ENCODE measurements at regions not wholly inside any gene's neighbourhood (a gene's known extent, or its start where the extent isn't known, plus 50 kb on each side); places are given as distances from the start of the nearest gene placed in this dataset.

GRCh38 chr18:46297124-46297523 lies 192.9 kb downstream of the HAUS1 start:
- no peak overlapping the region for H3K27ac ChIP-seq (ENCODE audit: low read depth, low read length)
- peaks cover 8% of the 10 kb centered on the region for H3K4me1 ChIP-seq (ENCODE audit: insufficient read depth, low read length)
- no peaks in the 10 kb centered on the region for H3K9me3 ChIP-seq (ENCODE audit: insufficient read depth, low read depth, low read length)
- H3K9ac ChIP-seq (ENCODE audit: low read depth, low read length) = no peak overlapping the region
- WGBS = 92% methylated on average over 1 of the region's 1 CpG
- H3K27me3 ChIP-seq (ENCODE audit: insufficient read depth, low read length) = no peaks in the 10 kb centered on the region
- H3K4me3 ChIP-seq (ENCODE audit: low read length) = no peak overlapping the region
- H3K36me3 ChIP-seq (ENCODE audit: insufficient read depth, low read length) = no peaks in the 10 kb centered on the region

DNA sequence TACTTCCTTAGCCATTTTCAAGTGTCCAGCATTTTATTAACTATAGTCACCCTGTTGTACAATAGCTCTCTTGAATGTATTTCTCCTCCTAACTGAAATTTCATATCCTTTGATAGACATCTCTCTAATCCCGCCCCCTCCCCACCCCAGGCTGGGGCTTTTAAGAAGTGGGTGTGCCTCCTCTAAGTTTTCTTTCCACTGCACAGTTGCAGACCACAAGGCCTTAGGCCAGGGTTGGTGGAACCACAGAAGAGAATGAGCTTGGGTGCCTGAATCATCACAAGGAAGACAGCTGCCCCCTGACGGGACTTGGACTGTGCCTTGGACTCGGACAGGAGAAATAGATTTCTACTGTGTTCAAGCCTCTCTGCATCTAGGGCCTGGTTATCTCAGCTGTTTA lies 193.4 kb downstream of the HAUS1 start:
- H3K36me3 ChIP-seq (ENCODE audit: insufficient read depth, low read length) = no peaks in the 10 kb centered on the region
- peaks cover 8% of the 10 kb centered on the region for H3K4me1 ChIP-seq (ENCODE audit: insufficient read depth, low read length)
- no peak overlapping the region for H3K4me3 ChIP-seq (ENCODE audit: low read length)
- no peaks in the 10 kb centered on the region for H3K27me3 ChIP-seq (ENCODE audit: insufficient read depth, low read length)
- H3K9me3 ChIP-seq (ENCODE audit: insufficient read depth, low read depth, low read length) = no peaks in the 10 kb centered on the region
- no peak overlapping the region for H3K27ac ChIP-seq (ENCODE audit: low read depth, low read length)
- H3K9ac ChIP-seq (ENCODE audit: low read depth, low read length) = no peak overlapping the region
- 90% methylated on average over 3 of the region's 3 CpGs for WGBS

GRCh38 chr18:46298511-46298910 lies 194.3 kb downstream of the HAUS1 start:
- Histone ChIP-seq H3K9me3 (ENCODE audit: insufficient read depth, low read depth, low read length) (no peaks in the 10 kb centered on the region), H3K4me1 (ENCODE audit: insufficient read depth, low read length) (peaks cover 8% of the 10 kb centered on the region), H3K27ac (ENCODE audit: low read depth, low read length) (no peak overlapping the region), H3K36me3 (ENCODE audit: insufficient read depth, low read length) (no peaks in the 10 kb centered on the region), H3K9ac (ENCODE audit: low read depth, low read length) (no peak overlapping the region), H3K27me3 (ENCODE audit: insufficient read depth, low read length) (no peaks in the 10 kb centered on the region), H3K4me3 (ENCODE audit: low read length) (no peak overlapping the region)
- 92% methylated on average over 6 of the region's 6 CpGs for WGBS

DNA sequence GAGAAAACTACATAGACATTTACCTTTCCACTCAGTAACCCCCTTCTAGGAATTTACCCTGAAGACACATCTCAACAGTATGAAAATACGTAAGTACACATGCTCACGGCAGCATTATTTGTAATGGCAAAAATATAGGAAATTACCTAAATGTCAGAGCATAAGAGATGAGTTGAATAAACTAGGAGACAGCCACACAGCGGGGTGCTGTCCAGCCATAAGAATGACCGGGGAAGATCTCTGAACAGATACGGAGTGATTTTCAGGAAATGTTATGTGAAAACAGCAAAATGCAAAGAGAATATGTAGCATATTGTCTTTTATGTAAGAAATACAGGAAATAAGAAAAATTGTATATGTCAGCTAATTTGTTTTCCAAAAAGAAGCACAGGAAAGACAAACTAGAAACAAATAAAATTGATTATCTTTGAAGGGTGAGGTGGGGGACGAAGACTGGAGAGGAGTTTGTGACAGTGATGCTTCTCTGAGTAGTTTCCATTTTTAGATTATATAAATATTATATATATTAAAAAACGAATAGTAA lies 195.4 kb downstream of the HAUS1 start:
- Histone ChIP-seq H3K4me1 (ENCODE audit: insufficient read depth, low read length) (peaks cover 4% of the 10 kb centered on the region), H3K36me3 (ENCODE audit: insufficient read depth, low read length) (no peaks in the 10 kb centered on the region), H3K4me3 (ENCODE audit: low read length) (no peak overlapping the region), H3K9me3 (ENCODE audit: insufficient read depth, low read depth, low read length) (no peaks in the 10 kb centered on the region), H3K27ac (ENCODE audit: low read depth, low read length) (no peak overlapping the region), H3K9ac (ENCODE audit: low read depth, low read length) (no peak overlapping the region), H3K27me3 (ENCODE audit: insufficient read depth, low read length) (no peaks in the 10 kb centered on the region)
- WGBS = 88% methylated on average over 5 of the region's 7 CpGs

DNA sequence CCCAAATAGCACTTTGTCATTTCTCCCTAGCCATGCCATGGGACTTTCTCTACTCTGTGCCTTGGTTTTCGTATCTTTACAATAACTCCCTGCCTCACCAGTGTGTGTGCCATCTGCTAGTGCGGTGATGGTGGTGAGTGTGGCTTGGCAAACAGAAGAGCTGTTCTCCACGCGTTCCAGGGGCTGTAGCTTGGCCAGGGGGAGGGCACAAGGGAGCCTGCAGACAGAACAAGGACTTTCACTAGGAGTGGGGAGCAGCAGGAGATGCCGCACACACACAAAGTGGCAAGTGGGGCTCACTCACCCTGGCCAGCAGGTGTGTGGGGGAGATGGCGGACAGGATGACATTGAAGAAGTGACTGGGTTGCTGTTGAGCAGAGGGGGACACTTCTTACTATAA lies 196.9 kb downstream of the HAUS1 start:
- 89% methylated on average over 6 of the region's 6 CpGs for WGBS
- no peaks in the 10 kb centered on the region for H3K9me3 ChIP-seq (ENCODE audit: insufficient read depth, low read depth, low read length)
- H3K4me3 ChIP-seq (ENCODE audit: low read length) = no peak overlapping the region
- H3K27me3 ChIP-seq (ENCODE audit: insufficient read depth, low read length) = no peaks in the 10 kb centered on the region
- H3K4me1 ChIP-seq (ENCODE audit: insufficient read depth, low read length) = no peaks in the 10 kb centered on the region
- H3K27ac ChIP-seq (ENCODE audit: low read depth, low read length) = no peak overlapping the region
- no peaks in the 10 kb centered on the region for H3K36me3 ChIP-seq (ENCODE audit: insufficient read depth, low read length)
- no peak overlapping the region for H3K9ac ChIP-seq (ENCODE audit: low read depth, low read length)

- no peaks in the 10 kb centered on the region for H3K36me3 ChIP-seq (ENCODE audit: insufficient read depth, low read length)
- H3K27ac ChIP-seq (ENCODE audit: low read depth, low read length) = no peak overlapping the region
- H3K4me1 ChIP-seq (ENCODE audit: insufficient read depth, low read length) = no peaks in the 10 kb centered on the region
- H3K4me3 ChIP-seq (ENCODE audit: low read length) = no peak overlapping the region
- no peaks in the 10 kb centered on the region for H3K27me3 ChIP-seq (ENCODE audit: insufficient read depth, low read length)
- H3K9ac ChIP-seq (ENCODE audit: low read depth, low read length) = no peak overlapping the region
- no peaks in the 10 kb centered on the region for H3K9me3 ChIP-seq (ENCODE audit: insufficient read depth, low read depth, low read length)
- 80% methylated on average over 9 of the region's 9 CpGs for WGBS
Observed at GRCh38 chr18:46301571-46301970, 197.4 kb downstream of the HAUS1 start.

- H3K27ac ChIP-seq (ENCODE audit: low read depth, low read length) = no peak overlapping the region
- no peaks in the 10 kb centered on the region for H3K4me1 ChIP-seq (ENCODE audit: insufficient read depth, low read length)
- no peak overlapping the region for H3K4me3 ChIP-seq (ENCODE audit: low read length)
- H3K9me3 ChIP-seq (ENCODE audit: insufficient read depth, low read depth, low read length) = no peaks in the 10 kb centered on the region
- no peak overlapping the region for H3K9ac ChIP-seq (ENCODE audit: low read depth, low read length)
- WGBS = 80% methylated on average over 19 of the region's 19 CpGs
- H3K27me3 ChIP-seq (ENCODE audit: insufficient read depth, low read length) = no peaks in the 10 kb centered on the region
- H3K36me3 ChIP-seq (ENCODE audit: insufficient read depth, low read length) = no peaks in the 10 kb centered on the region
Observed at GRCh38 chr18:46302528-46303485, 198.6 kb downstream of the HAUS1 start.

- Histone ChIP-seq H3K27ac (ENCODE audit: low read depth, low read length) (no peak overlapping the region), H3K4me1 (ENCODE audit: insufficient read depth, low read length) (peaks cover 4% of the 10 kb centered on the region; the same call in 1 of the 2 replicates), H3K36me3 (ENCODE audit: insufficient read depth, low read length) (no peaks in the 10 kb centered on the region), H3K4me3 (ENCODE audit: low read length) (no peak overlapping the region), H3K9ac (ENCODE audit: low read depth, low read length) (no peak overlapping the region), H3K9me3 (ENCODE audit: insufficient read depth, low read depth, low read length) (no peaks in the 10 kb centered on the region), H3K27me3 (ENCODE audit: insufficient read depth, low read length) (no peaks in the 10 kb centered on the region)
- WGBS = 88% methylated on average over 4 of the region's 4 CpGs
Observed at GRCh38 chr18:46310258-46310657, 206.1 kb downstream of the HAUS1 start.

DNA sequence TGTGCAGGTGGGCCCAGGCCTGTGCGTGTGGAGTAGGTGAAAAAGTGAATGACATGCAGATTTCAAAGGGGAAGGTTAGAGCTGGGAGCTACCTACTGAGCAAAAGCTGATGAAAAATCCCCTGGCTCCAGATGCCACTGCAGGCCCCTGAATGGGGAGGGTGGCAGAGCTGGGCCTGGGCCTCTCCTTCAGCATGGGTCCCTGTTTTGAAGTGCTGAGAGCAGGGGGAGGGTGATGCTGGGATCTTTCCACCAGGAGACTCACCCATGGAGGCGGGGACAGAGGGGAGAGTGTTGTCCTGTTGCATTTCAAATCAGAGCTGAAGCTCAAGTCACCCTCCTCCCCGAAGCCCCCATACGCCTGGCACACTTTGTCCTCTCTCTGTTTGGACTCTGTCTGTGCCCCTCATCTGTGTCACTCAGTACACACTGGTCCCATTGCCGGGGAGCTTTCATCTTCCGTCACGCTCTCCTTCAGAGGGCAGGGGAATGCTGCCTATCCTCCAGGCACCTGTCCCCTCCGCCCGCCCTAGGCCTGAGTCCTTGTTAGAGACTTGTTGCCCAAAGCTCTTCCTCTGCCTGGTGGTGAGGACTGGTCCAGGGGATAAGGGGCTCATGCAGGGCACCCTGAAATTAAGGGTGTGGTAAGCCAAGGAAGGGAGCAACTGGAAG lies 206.6 kb downstream of the HAUS1 start:
- Histone ChIP-seq H3K4me3 (ENCODE audit: low read length) (no peak overlapping the region), H3K27ac (ENCODE audit: low read depth, low read length) (no peak overlapping the region), H3K9ac (ENCODE audit: low read depth, low read length) (no peak overlapping the region), H3K9me3 (ENCODE audit: insufficient read depth, low read depth, low read length) (no peaks in the 10 kb centered on the region), H3K4me1 (ENCODE audit: insufficient read depth, low read length) (peaks cover 4% of the 10 kb centered on the region; the same call in 1 of the 2 replicates), H3K36me3 (ENCODE audit: insufficient read depth, low read length) (no peaks in the 10 kb centered on the region), H3K27me3 (ENCODE audit: insufficient read depth, low read length) (no peaks in the 10 kb centered on the region)
- 83% methylated on average over 9 of the region's 9 CpGs for WGBS

- no peaks in the 10 kb centered on the region for H3K36me3 ChIP-seq (ENCODE audit: insufficient read depth, low read length)
- peaks cover 4% of the 10 kb centered on the region; the same call in 1 of the 2 replicates for H3K4me1 ChIP-seq (ENCODE audit: insufficient read depth, low read length)
- H3K9ac ChIP-seq (ENCODE audit: low read depth, low read length) = no peak overlapping the region
- H3K4me3 ChIP-seq (ENCODE audit: low read length) = no peak overlapping the region
- no peak overlapping the region for H3K27ac ChIP-seq (ENCODE audit: low read depth, low read length)
- 92% methylated on average over 4 of the region's 4 CpGs for WGBS
- H3K27me3 ChIP-seq (ENCODE audit: insufficient read depth, low read length) = no peaks in the 10 kb centered on the region
- H3K9me3 ChIP-seq (ENCODE audit: insufficient read depth, low read depth, low read length) = no peaks in the 10 kb centered on the region
Observed at GRCh38 chr18:46311491-46311890, 207.3 kb downstream of the HAUS1 start.

DNA sequence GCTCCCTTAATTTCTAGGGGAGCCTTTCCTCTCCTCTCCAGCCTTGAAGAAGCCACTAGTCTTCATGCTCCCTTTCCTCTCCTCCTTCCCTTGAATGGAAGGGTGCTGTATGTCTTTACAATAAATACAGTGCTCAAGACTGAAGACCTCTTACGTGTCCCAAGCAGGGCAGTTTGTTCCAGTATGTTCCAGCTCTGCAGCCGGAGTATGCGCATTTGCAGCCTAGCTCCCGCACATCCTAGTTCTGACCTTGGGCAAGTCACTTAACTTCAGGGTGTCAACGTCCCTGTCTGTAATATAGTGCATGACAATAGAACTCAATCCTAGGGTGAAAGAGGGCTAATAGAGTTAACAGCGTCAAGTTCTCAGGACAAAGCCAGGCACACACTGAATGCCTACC lies 208.0 kb downstream of the HAUS1 start:
- H3K4me1 ChIP-seq (ENCODE audit: insufficient read depth, low read length) = peaks cover 4% of the 10 kb centered on the region; the same call in 1 of the 2 replicates
- H3K27ac ChIP-seq (ENCODE audit: low read depth, low read length) = no peak overlapping the region
- WGBS = 71% methylated on average over 6 of the region's 6 CpGs
- no peaks in the 10 kb centered on the region for H3K27me3 ChIP-seq (ENCODE audit: insufficient read depth, low read length)
- H3K36me3 ChIP-seq (ENCODE audit: insufficient read depth, low read length) = no peaks in the 10 kb centered on the region
- H3K9me3 ChIP-seq (ENCODE audit: insufficient read depth, low read depth, low read length) = no peaks in the 10 kb centered on the region
- H3K4me3 ChIP-seq (ENCODE audit: low read length) = no peak overlapping the region
- H3K9ac ChIP-seq (ENCODE audit: low read depth, low read length) = no peak overlapping the region

Data from HUES64 (cell line).